ENCODE measurements at regions not wholly inside any gene's neighbourhood (a gene's known extent, or its start where the extent isn't known, plus 50 kb on each side); places are given as distances from the start of the nearest gene placed in this dataset.

DNA sequence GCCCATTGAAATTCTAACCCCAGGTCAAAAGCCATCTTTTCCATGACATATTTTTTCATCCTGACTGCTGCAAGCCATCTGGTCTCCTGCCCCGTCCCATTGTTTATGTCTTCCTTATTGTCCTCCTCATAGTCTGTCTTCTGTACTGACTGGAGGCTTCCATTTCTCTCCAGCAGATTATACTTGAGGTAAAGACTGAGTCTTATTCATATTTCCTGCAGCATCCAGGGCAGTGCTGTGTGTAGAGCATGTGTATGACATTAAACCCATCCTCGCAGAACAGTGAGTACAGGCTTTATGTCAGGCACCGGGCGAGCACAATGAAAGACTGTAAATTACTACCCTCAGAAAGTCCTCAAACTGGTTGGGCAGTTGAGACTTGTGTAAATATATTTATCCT lies 275.1 kb downstream of the C4orf33 start (continued):
- TF ChIP-seq, protein P1, sequence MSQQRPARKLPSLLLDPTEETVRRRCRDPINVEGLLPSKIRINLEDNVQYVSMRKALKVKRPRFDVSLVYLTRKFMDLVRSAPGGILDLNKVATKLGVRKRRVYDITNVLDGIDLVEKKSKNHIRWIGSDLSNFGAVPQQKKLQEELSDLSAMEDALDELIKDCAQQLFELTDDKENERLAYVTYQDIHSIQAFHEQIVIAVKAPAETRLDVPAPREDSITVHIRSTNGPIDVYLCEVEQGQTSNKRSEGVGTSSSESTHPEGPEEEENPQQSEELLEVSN (IDR thresholded peaks at IDR 0.05; ENCODE audit: borderline replicate concordance in 1 of 2, extremely low read depth in 1 of 2, insufficient read depth in 1 of 2, insufficient read length in 1 of 2, low read depth in 1 of 2, low read length in 1 of 2, poor library complexity in 1 of 2, severe bottlenecking in 1 of 2), result no peak
- TF ChIP-seq RNF2 (IDR thresholded peaks at IDR 0.05) (no peak), E2F3 (CRISPR knock-in tag; IDR thresholded peaks at IDR 0.05) (no peak), NCOA2 (IDR thresholded peaks at IDR 0.05; ENCODE audit: partially characterized antibody in 2 of 2) (no peak), BCL6 (CRISPR knock-in tag; IDR thresholded peaks at IDR 0.05) (no peak), TBL1XR1 (IDR thresholded peaks at IDR 0.05; ENCODE audit: low read length in 2 of 2) (no peak), POU5F1 (IDR thresholded peaks at IDR 0.05; ENCODE audit: borderline replicate concordance, low read depth, low read length, partially characterized antibody) (no peak)
- TF ChIP-seq, protein P2, sequence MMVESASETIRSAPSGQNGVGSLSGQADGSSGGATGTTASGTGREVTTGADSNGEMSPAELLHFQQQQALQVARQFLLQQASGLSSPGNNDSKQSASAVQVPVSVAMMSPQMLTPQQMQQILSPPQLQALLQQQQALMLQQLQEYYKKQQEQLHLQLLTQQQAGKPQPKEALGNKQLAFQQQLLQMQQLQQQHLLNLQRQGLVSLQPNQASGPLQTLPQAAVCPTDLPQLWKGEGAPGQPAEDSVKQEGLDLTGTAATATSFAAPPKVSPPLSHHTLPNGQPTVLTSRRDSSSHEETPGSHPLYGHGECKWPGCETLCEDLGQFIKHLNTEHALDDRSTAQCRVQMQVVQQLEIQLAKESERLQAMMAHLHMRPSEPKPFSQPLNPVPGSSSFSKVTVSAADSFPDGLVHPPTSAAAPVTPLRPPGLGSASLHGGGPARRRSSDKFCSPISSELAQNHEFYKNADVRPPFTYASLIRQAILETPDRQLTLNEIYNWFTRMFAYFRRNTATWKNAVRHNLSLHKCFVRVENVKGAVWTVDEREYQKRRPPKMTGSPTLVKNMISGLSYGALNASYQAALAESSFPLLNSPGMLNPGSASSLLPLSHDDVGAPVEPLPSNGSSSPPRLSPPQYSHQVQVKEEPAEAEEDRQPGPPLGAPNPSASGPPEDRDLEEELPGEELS (CRISPR knock-in tag; IDR thresholded peaks at IDR 0.05; ENCODE audit: borderline replicate concordance), result no peak

DNA sequence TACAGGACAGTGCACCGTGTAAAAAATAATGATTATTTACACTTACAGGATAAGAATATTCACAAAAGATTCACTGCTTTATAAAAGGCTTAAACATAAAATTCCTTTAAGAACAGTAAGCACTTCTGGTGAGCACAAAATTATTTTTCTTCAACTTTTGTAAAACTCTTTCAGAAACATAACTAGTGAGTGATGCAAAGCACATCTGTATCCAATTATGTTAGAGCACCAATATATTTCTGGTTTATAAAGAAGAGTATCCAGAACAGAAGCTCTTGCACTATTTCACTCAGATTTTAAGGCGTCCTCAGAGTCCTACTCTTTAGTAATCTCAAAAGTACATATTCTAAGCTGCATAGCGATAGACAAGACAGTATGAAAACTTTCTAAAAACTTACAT lies 276.0 kb downstream of the C4orf33 start:
- in situ Hi-C loops (cut with MboI), result loop anchor here (25.0 kb wide), 1 partner anchor 1315 kb away; no protein-coding TSS in a partner anchor
- ATAC-seq, result no peak
- no TSS peak for BruUV-seq (replicated peaks)
- Histone ChIP-seq H3K79me2 (ENCODE audit: control insufficient read depth, insufficient read depth, low read length) (no peaks in the 10 kb centered on the region), H3K4me3 (no peak overlapping the region), H3K27me3 (ENCODE audit: control insufficient read depth in 2 of 2, insufficient read depth in 2 of 2, low read length in 2 of 2) (no peaks in the 10 kb centered on the region), H3K27ac (ENCODE audit: extremely low read depth, low read depth, low read length) (no peak overlapping the region), H3K9me3 (replicated peaks; ENCODE audit: control insufficient read depth, insufficient read depth, low read depth, low read length) (no peaks in the 10 kb centered on the region), H3K9me1 (ENCODE audit: control insufficient read depth, insufficient read depth, low read length) (no peaks in the 10 kb centered on the region), H3K36me3 (ENCODE audit: control insufficient read depth, insufficient read depth, low read length) (no peaks in the 10 kb centered on the region), H3K4me2 (ENCODE audit: insufficient read depth, low read length) (no peak overlapping the region), H3K9ac (ENCODE audit: insufficient read depth in 1 of 2, low read depth in 2 of 2, low read length in 2 of 2) (no peak overlapping the region), H2AFZ (ENCODE audit: low read depth, low read length) (no peak overlapping the region), H4K20me1 (replicated peaks; ENCODE audit: control insufficient read depth, insufficient read depth, low read length) (no peaks in the 10 kb centered on the region), H3K4me1 (replicated peaks in 1 of 2; ENCODE audit: control insufficient read depth in 2 of 2, insufficient read depth in 2 of 2, low read length in 2 of 2) (no peaks in the 10 kb centered on the region)
- intact Hi-C loops (cut with micrococcal nuclease), result no loop called here
- POLR2A ChIA-PET, result no interaction called here
- WGBS (ENCODE audit: insufficient coverage, low coverage, missing lambda C conversion rate), result 2% methylated on average over 3 of the region's 3 CpGs
- CTCF ChIA-PET (ENCODE audit: low intra/inter-chr PET ratio), result no interaction called here
- no peak for FAIRE-seq
- no peak for DNase-seq (ENCODE audit: extremely low read depth in 1 of 4, low spot score in 3 of 4)
- TF ChIP-seq ZC3H4 (CRISPR knock-in tag; IDR thresholded peaks at IDR 0.05; ENCODE audit: borderline replicate concordance), result no peak
- TF ChIP-seq, protein P3, sequence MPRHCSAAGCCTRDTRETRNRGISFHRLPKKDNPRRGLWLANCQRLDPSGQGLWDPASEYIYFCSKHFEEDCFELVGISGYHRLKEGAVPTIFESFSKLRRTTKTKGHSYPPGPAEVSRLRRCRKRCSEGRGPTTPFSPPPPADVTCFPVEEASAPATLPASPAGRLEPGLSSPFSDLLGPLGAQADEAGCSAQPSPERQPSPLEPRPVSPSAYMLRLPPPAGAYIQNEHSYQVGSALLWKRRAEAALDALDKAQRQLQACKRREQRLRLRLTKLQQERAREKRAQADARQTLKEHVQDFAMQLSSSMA (CRISPR knock-in tag; IDR thresholded peaks at IDR 0.05), result no peak
- TF ChIP-seq KDM1A (IDR thresholded peaks at IDR 0.05), result no peak
- TF ChIP-seq, protein P4, sequence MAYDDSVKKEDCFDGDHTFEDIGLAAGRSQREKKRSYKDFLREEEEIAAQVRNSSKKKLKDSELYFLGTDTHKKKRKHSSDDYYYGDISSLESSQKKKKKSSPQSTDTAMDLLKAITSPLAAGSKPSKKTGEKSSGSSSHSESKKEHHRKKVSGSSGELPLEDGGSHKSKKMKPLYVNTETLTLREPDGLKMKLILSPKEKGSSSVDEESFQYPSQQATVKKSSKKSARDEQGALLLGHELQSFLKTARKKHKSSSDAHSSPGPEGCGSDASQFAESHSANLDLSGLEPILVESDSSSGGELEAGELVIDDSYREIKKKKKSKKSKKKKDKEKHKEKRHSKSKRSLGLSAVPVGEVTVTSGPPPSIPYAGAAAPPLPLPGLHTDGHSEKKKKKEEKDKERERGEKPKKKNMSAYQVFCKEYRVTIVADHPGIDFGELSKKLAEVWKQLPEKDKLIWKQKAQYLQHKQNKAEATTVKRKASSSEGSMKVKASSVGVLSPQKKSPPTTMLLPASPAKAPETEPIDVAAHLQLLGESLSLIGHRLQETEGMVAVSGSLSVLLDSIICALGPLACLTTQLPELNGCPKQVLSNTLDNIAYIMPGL (CRISPR knock-in tag; IDR thresholded peaks at IDR 0.05), result no peak
- TF ChIP-seq SMARCE1 (IDR thresholded peaks at IDR 0.05), result no peak
- no peak for TF ChIP-seq ATF1 (CRISPR knock-in tag; IDR thresholded peaks at IDR 0.05)
- TF ChIP-seq ATF1 (tag; IDR thresholded peaks at IDR 0.05), result no peak
- TF ChIP-seq, protein P5, sequence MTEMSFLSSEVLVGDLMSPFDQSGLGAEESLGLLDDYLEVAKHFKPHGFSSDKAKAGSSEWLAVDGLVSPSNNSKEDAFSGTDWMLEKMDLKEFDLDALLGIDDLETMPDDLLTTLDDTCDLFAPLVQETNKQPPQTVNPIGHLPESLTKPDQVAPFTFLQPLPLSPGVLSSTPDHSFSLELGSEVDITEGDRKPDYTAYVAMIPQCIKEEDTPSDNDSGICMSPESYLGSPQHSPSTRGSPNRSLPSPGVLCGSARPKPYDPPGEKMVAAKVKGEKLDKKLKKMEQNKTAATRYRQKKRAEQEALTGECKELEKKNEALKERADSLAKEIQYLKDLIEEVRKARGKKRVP (CRISPR knock-in tag; IDR thresholded peaks at IDR 0.05), result no peak
- TF ChIP-seq NFE2 (IDR thresholded peaks at IDR 0.05; ENCODE audit: low read depth), result no peak
